ENCODE measurements at regions not wholly inside any gene's neighbourhood (a gene's known extent, or its start where the extent isn't known, plus 50 kb on each side); places are given as distances from the start of the nearest gene placed in this dataset.

DNA sequence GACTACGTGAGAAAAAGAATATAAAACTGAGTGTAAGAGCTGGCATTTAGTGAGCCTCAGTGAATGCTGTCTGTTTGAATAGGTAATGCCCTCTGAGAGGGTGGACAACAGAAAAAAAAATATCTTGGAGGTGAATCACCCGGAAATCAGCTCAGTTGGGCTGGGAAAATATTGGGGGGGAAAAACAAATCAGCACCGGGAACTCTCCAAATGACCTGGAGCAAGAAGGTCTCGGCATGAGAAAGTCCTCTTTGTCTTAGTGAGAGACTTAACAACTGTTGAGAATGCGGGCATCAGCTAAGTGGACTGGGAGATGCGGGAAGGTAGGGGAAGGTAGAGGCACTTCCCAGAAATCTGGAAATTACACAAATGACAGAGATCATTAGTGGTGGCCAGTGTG, 109.4 kb upstream of the POU3F3 start:
- H3K36me3 ChIP-seq = no peaks in the 10 kb centered on the region
- H3K4me1 ChIP-seq = no peaks in the 10 kb centered on the region
- DNase-seq = no peak
- H3K9me3 ChIP-seq = no peaks in the 10 kb centered on the region
- no peak overlapping the region for H3K27ac ChIP-seq
- H3K4me3 ChIP-seq = no peak overlapping the region
- TF ChIP-seq, protein P1, sequence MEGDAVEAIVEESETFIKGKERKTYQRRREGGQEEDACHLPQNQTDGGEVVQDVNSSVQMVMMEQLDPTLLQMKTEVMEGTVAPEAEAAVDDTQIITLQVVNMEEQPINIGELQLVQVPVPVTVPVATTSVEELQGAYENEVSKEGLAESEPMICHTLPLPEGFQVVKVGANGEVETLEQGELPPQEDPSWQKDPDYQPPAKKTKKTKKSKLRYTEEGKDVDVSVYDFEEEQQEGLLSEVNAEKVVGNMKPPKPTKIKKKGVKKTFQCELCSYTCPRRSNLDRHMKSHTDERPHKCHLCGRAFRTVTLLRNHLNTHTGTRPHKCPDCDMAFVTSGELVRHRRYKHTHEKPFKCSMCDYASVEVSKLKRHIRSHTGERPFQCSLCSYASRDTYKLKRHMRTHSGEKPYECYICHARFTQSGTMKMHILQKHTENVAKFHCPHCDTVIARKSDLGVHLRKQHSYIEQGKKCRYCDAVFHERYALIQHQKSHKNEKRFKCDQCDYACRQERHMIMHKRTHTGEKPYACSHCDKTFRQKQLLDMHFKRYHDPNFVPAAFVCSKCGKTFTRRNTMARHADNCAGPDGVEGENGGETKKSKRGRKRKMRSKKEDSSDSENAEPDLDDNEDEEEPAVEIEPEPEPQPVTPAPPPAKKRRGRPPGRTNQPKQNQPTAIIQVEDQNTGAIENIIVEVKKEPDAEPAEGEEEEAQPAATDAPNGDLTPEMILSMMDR (IDR thresholded peaks at IDR 0.05) = no peak
- no peak for TF ChIP-seq POLR2A (IDR thresholded peaks at IDR 0.05)
- no peaks in the 10 kb centered on the region for H3K27me3 ChIP-seq

- H3K4me3 ChIP-seq = no peak overlapping the region
- TF ChIP-seq, protein P1 (IDR thresholded peaks at IDR 0.05) = no peak
- TF ChIP-seq POLR2A (IDR thresholded peaks at IDR 0.05) = no peak
- no peaks in the 10 kb centered on the region for H3K9me3 ChIP-seq
- no peak overlapping the region for H3K27ac ChIP-seq
- H3K27me3 ChIP-seq = no peaks in the 10 kb centered on the region
- no peaks in the 10 kb centered on the region for H3K4me1 ChIP-seq
- no peaks in the 10 kb centered on the region for H3K36me3 ChIP-seq
- no peak for DNase-seq
Observed at GRCh38 chr2:104745846-104746245, 108.1 kb upstream of the POU3F3 start.

DNA sequence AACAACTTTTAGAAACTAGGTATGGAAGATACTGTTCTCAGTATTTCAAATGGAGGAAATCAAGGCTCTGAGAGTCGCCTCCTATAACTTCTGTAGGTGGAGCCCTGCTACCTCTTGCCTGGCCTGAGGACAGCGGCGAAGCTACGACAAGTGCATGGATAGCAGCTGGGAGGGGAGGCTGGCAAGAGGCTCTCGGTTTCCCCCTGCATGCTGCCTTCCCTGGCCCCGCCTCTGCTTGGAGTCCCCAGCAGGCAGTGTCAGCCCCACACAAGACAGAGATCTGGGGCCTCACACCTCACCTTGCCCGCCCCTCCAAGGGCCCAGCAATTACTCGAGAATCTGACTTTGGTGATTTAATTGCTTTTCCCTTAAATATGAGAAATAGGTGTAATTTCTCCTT, 107.6 kb upstream of the POU3F3 start:
- H3K4me3 ChIP-seq = no peak overlapping the region
- no peaks in the 10 kb centered on the region for H3K36me3 ChIP-seq
- H3K9me3 ChIP-seq = no peaks in the 10 kb centered on the region
- no peak for TF ChIP-seq POLR2A (IDR thresholded peaks at IDR 0.05)
- TF ChIP-seq, protein P1 (IDR thresholded peaks at IDR 0.05) = no peak
- H3K27me3 ChIP-seq = no peaks in the 10 kb centered on the region
- DNase-seq = no peak
- no peak overlapping the region for H3K27ac ChIP-seq
- no peaks in the 10 kb centered on the region for H3K4me1 ChIP-seq

GRCh38 chr2:104746858-104747257, 107.1 kb upstream of the POU3F3 start:
- no peaks in the 10 kb centered on the region for H3K4me1 ChIP-seq
- no peaks in the 10 kb centered on the region for H3K36me3 ChIP-seq
- no peak overlapping the region for H3K4me3 ChIP-seq
- no peak for DNase-seq
- TF ChIP-seq, protein P1 (IDR thresholded peaks at IDR 0.05) = no peak
- no peak for TF ChIP-seq POLR2A (IDR thresholded peaks at IDR 0.05)
- H3K9me3 ChIP-seq = no peaks in the 10 kb centered on the region
- no peak overlapping the region for H3K27ac ChIP-seq
- H3K27me3 ChIP-seq = no peaks in the 10 kb centered on the region

GRCh38 chr2:104749856-104750460, 104.0 kb upstream of the POU3F3 start:
- H3K4me3 ChIP-seq = no peak overlapping the region
- H3K4me1 ChIP-seq = no peaks in the 10 kb centered on the region
- H3K27ac ChIP-seq = no peak overlapping the region
- no peaks in the 10 kb centered on the region for H3K27me3 ChIP-seq
- DNase-seq = no peak
- H3K9me3 ChIP-seq = no peaks in the 10 kb centered on the region
- no peaks in the 10 kb centered on the region for H3K36me3 ChIP-seq
- TF ChIP-seq, protein P1 (IDR thresholded peaks at IDR 0.05) = no peak
- no peak for TF ChIP-seq POLR2A (IDR thresholded peaks at IDR 0.05)

GRCh38 chr2:104752504-104752903, 101.4 kb upstream of the POU3F3 start:
- Histone ChIP-seq H3K4me1 (no peaks in the 10 kb centered on the region), H3K27ac (no peak overlapping the region), H3K27me3 (no peaks in the 10 kb centered on the region), H3K4me3 (no peak overlapping the region), H3K9me3 (no peaks in the 10 kb centered on the region), H3K36me3 (no peaks in the 10 kb centered on the region)
- TF ChIP-seq, protein P1 (IDR thresholded peaks at IDR 0.05) = no peak
- TF ChIP-seq POLR2A (IDR thresholded peaks at IDR 0.05) = no peak
- no peak for DNase-seq

Measured in Peyer's patch (tissue), 4 donors.